CD4-positive, alpha-beta T cell treated with Interferon gamma for 1 hour (primary cell): ENCODE measurements at regions not wholly inside any gene's neighbourhood (a gene's known extent, or its start where the extent isn't known, plus 50 kb on each side); places are given as distances from the start of the nearest gene placed in this dataset.

Experiments
- DNase-seq: peaks from one replicate; pipeline ENCODE4 v3.0.0-alpha.2; 2020

- DNase-seq: no peak
Observed at GRCh38 chr18:10182009-10182624, 268.3 kb downstream of the VAPA start.

GRCh38 chr18:10184776-10185175, 269.7 kb upstream of the APCDD1 start:
- no peak for DNase-seq

GRCh38 chr18:10188971-10189810, 265.2 kb upstream of the APCDD1 start:
- DNase-seq: no peak

- DNase-seq: no peak
Observed at GRCh38 chr18:10190564-10190963, 263.9 kb upstream of the APCDD1 start.

- DNase-seq: no peak
Observed at GRCh38 chr18:10193444-10193843, 261.0 kb upstream of the APCDD1 start.

GRCh38 chr18:10194592-10194991, 259.8 kb upstream of the APCDD1 start:
- DNase-seq: no peak

- no peak for DNase-seq
Observed at GRCh38 chr18:10195529-10195928, 258.9 kb upstream of the APCDD1 start.

- DNase-seq: no peak
Observed at GRCh38 chr18:10197097-10197496, 257.3 kb upstream of the APCDD1 start.

- DNase-seq: no peak
Observed at GRCh38 chr18:10201226-10201625, 253.2 kb upstream of the APCDD1 start.

GRCh38 chr18:10201659-10202058, 252.8 kb upstream of the APCDD1 start:
- no peak for DNase-seq

GRCh38 chr18:10202845-10203321, 251.6 kb upstream of the APCDD1 start:
- no peak for DNase-seq

- no peak for DNase-seq
Observed at GRCh38 chr18:10205151-10205550, 249.3 kb upstream of the APCDD1 start.

GRCh38 chr18:10207682-10208345, 246.6 kb upstream of the APCDD1 start:
- DNase-seq: no peak

GRCh38 chr18:10209302-10209701, 245.1 kb upstream of the APCDD1 start:
- DNase-seq: no peak

GRCh38 chr18:10210057-10210633, 244.3 kb upstream of the APCDD1 start:
- DNase-seq: no peak

- peak; percentile 30 for DNase-seq
Observed at GRCh38 chr18:10213526-10213925, 240.9 kb upstream of the APCDD1 start.

GRCh38 chr18:10215446-10215845, 239.0 kb upstream of the APCDD1 start:
- DNase-seq: no peak

- no peak for DNase-seq
Observed at GRCh38 chr18:10216791-10217190, 237.6 kb upstream of the APCDD1 start.

GRCh38 chr18:10217211-10217610, 237.2 kb upstream of the APCDD1 start:
- DNase-seq: no peak

- no peak for DNase-seq
Observed at GRCh38 chr18:10225300-10225699, 229.1 kb upstream of the APCDD1 start.

- no peak for DNase-seq
Observed at GRCh38 chr18:10226971-10227370, 227.5 kb upstream of the APCDD1 start.

- no peak for DNase-seq
Observed at GRCh38 chr18:10228326-10228725, 226.1 kb upstream of the APCDD1 start.

- DNase-seq: no peak
Observed at GRCh38 chr18:10229458-10229857, 225.0 kb upstream of the APCDD1 start.
